ENCODE measurements at regions not wholly inside any gene's neighbourhood (a gene's known extent, or its start where the extent isn't known, plus 50 kb on each side); places are given as distances from the start of the nearest gene placed in this dataset.

GRCh38 chr1:238302646-238303045 lies 411.9 kb upstream of the ZP4 start:
- DNase-seq (ENCODE audit: low spot score), result no peak
- in situ Hi-C loops (cut with MboI; ENCODE audit: low sequenced_read_pairs, unreplicated experiment), result no loop called here

GRCh38 chr1:238296371-238296770 lies 405.6 kb upstream of the ZP4 start:
- TF ChIP-seq CTCF (IDR thresholded peaks at IDR 0.05; ENCODE audit: borderline replicate concordance, control extremely low read depth, extremely low read depth, insufficient read depth, missing control alignments), result no peak
- in situ Hi-C loops (cut with MboI; ENCODE audit: low sequenced_read_pairs, unreplicated experiment), result no loop called here

More at GRCh38 chr1:238302646-238303045, 411.9 kb upstream of the ZP4 start:
- TF ChIP-seq CTCF (IDR thresholded peaks at IDR 0.05; ENCODE audit: borderline replicate concordance, control extremely low read depth, extremely low read depth, insufficient read depth, missing control alignments), result no peak

GRCh38 chr1:238293075-238293474 lies 402.4 kb upstream of the ZP4 start:
- TF ChIP-seq CTCF (IDR thresholded peaks at IDR 0.05; ENCODE audit: borderline replicate concordance, control extremely low read depth, extremely low read depth, insufficient read depth, missing control alignments), result no peak
- DNase-seq (ENCODE audit: low spot score), result no peak
- in situ Hi-C loops (cut with MboI; ENCODE audit: low sequenced_read_pairs, unreplicated experiment), result no loop called here

More at GRCh38 chr1:238296371-238296770, 405.6 kb upstream of the ZP4 start:
- DNase-seq (ENCODE audit: low spot score), result no peak

- DNase-seq (ENCODE audit: low spot score), result no peak
- in situ Hi-C loops (cut with MboI; ENCODE audit: low sequenced_read_pairs, unreplicated experiment), result no loop called here
- TF ChIP-seq CTCF (IDR thresholded peaks at IDR 0.05; ENCODE audit: borderline replicate concordance, control extremely low read depth, extremely low read depth, insufficient read depth, missing control alignments), result no peak
Measured at GRCh38 chr1:238281418-238281817, 390.7 kb upstream of the ZP4 start.

- in situ Hi-C loops (cut with MboI; ENCODE audit: low sequenced_read_pairs, unreplicated experiment), result no loop called here
- DNase-seq (ENCODE audit: low spot score), result no peak
- TF ChIP-seq CTCF (IDR thresholded peaks at IDR 0.05; ENCODE audit: borderline replicate concordance, control extremely low read depth, extremely low read depth, insufficient read depth, missing control alignments), result no peak
Measured at GRCh38 chr1:238279694-238280380, 389.1 kb upstream of the ZP4 start.

GRCh38 chr1:238272145-238272544 lies 381.4 kb upstream of the ZP4 start:
- TF ChIP-seq CTCF (IDR thresholded peaks at IDR 0.05; ENCODE audit: borderline replicate concordance, control extremely low read depth, extremely low read depth, insufficient read depth, missing control alignments), result no peak
- no peak for DNase-seq (ENCODE audit: low spot score)
- in situ Hi-C loops (cut with MboI; ENCODE audit: low sequenced_read_pairs, unreplicated experiment), result no loop called here

Measured in GM13976 (cell line).